HEK293 (cell line): ENCODE measurements at regions not wholly inside any gene's neighbourhood (a gene's known extent, or its start where the extent isn't known, plus 50 kb on each side); places are given as distances from the start of the nearest gene placed in this dataset.

ENCODE experiments used
- KLF9 ChIP-seq: fragments of 450-650 bp; formaldehyde crosslinking; IDR thresholded peaks from 2 replicates; pipeline ENCODE4 v1.5.1; 2016; ENCODE audit warnings: missing biosample characterization, missing genetic modification characterization, low read depth
- MEIS1 ChIP-seq: sonication (generic); formaldehyde crosslinking; IDR thresholded peaks from 2 replicates; pipeline ENCODE4 v1.8.1; 2022; ENCODE audit warnings: missing genetic modification reagents, mild to moderate bottlenecking, borderline replicate concordance
- PRDM10 ChIP-seq: fragments of 450-650 bp; formaldehyde crosslinking; IDR thresholded peaks from 2 replicates; pipeline ENCODE4 v1.5.1; 2016; ENCODE audit warnings: missing biosample characterization, missing genetic modification characterization
- ZBTB8A ChIP-seq: fragments of 450-650 bp; formaldehyde crosslinking; IDR thresholded peaks from 2 replicates; pipeline ENCODE4 v1.5.1; 2016; ENCODE audit warnings: missing biosample characterization, missing genetic modification characterization
- ZNF121 ChIP-seq: fragments of 450-650 bp; formaldehyde crosslinking; IDR thresholded peaks from 2 replicates; pipeline ENCODE4 v1.5.1; 2016; ENCODE audit warnings: missing biosample characterization, missing genetic modification characterization
- ZNF138 ChIP-seq: fragments of 450-650 bp; formaldehyde crosslinking; IDR thresholded peaks from 2 replicates; pipeline ENCODE4 v1.5.1; 2016; ENCODE audit warnings: missing biosample characterization, missing genetic modification characterization, borderline replicate concordance
- ZNF146 ChIP-seq: fragments of 450-650 bp; formaldehyde crosslinking; IDR thresholded peaks from 2 replicates; pipeline ENCODE4 v1.5.1; 2016; ENCODE audit warnings: missing biosample characterization, missing genetic modification characterization
- ZNF155 ChIP-seq: fragments of 450-650 bp; formaldehyde crosslinking; IDR thresholded peaks from 2 replicates; pipeline ENCODE4 v1.5.1; 2016; ENCODE audit warnings: missing biosample characterization, missing genetic modification characterization
- ZNF501 ChIP-seq: fragments of 450-650 bp; formaldehyde crosslinking; IDR thresholded peaks from 2 replicates; pipeline ENCODE4 v1.5.1; 2016; ENCODE audit warnings: missing biosample characterization, missing genetic modification characterization
- ZNF544 ChIP-seq: fragments of 450-650 bp; formaldehyde crosslinking; IDR thresholded peaks from 2 replicates; pipeline ENCODE4 v1.5.0; 2017; ENCODE audit warnings: missing biosample characterization, missing genetic modification characterization
- TF ChIP-seq, protein P1 (sequence below): fragments of 450-650 bp; formaldehyde crosslinking; IDR thresholded peaks from 2 replicates; pipeline ENCODE4 v1.5.1; 2016; ENCODE audit warnings: missing biosample characterization, missing genetic modification characterization
- TF ChIP-seq, protein P2 (sequence below): fragments of 450-650 bp; formaldehyde crosslinking; IDR thresholded peaks from 2 replicates; pipeline ENCODE4 v1.5.1; 2016; ENCODE audit warnings: missing biosample characterization, missing genetic modification characterization
- TF ChIP-seq, protein P3 (sequence below): fragments of 450-650 bp; formaldehyde crosslinking; IDR thresholded peaks from 2 replicates; pipeline ENCODE4 v1.5.1; 2016; ENCODE audit warnings: missing biosample characterization, missing genetic modification characterization, low read depth

GRCh38 chr4:113815826-113816225 is 54.3 kb upstream of the CAMK2D start:
- TF ChIP-seq, protein P1, sequence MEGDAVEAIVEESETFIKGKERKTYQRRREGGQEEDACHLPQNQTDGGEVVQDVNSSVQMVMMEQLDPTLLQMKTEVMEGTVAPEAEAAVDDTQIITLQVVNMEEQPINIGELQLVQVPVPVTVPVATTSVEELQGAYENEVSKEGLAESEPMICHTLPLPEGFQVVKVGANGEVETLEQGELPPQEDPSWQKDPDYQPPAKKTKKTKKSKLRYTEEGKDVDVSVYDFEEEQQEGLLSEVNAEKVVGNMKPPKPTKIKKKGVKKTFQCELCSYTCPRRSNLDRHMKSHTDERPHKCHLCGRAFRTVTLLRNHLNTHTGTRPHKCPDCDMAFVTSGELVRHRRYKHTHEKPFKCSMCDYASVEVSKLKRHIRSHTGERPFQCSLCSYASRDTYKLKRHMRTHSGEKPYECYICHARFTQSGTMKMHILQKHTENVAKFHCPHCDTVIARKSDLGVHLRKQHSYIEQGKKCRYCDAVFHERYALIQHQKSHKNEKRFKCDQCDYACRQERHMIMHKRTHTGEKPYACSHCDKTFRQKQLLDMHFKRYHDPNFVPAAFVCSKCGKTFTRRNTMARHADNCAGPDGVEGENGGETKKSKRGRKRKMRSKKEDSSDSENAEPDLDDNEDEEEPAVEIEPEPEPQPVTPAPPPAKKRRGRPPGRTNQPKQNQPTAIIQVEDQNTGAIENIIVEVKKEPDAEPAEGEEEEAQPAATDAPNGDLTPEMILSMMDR (tag by site-specific recombination) = no peak
- no peak for TF ChIP-seq ZNF155
- no peak for TF ChIP-seq ZBTB8A (tag by site-specific recombination)
- TF ChIP-seq, protein P2, sequence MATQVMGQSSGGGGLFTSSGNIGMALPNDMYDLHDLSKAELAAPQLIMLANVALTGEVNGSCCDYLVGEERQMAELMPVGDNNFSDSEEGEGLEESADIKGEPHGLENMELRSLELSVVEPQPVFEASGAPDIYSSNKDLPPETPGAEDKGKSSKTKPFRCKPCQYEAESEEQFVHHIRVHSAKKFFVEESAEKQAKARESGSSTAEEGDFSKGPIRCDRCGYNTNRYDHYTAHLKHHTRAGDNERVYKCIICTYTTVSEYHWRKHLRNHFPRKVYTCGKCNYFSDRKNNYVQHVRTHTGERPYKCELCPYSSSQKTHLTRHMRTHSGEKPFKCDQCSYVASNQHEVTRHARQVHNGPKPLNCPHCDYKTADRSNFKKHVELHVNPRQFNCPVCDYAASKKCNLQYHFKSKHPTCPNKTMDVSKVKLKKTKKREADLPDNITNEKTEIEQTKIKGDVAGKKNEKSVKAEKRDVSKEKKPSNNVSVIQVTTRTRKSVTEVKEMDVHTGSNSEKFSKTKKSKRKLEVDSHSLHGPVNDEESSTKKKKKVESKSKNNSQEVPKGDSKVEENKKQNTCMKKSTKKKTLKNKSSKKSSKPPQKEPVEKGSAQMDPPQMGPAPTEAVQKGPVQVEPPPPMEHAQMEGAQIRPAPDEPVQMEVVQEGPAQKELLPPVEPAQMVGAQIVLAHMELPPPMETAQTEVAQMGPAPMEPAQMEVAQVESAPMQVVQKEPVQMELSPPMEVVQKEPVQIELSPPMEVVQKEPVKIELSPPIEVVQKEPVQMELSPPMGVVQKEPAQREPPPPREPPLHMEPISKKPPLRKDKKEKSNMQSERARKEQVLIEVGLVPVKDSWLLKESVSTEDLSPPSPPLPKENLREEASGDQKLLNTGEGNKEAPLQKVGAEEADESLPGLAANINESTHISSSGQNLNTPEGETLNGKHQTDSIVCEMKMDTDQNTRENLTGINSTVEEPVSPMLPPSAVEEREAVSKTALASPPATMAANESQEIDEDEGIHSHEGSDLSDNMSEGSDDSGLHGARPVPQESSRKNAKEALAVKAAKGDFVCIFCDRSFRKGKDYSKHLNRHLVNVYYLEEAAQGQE (tag by site-specific recombination) = no peak
- no peak for TF ChIP-seq PRDM10 (tag by site-specific recombination)
- no peak for TF ChIP-seq MEIS1 (CRISPR knock-in tag)
- TF ChIP-seq KLF9 (tag by site-specific recombination) = no peak
- no peak for TF ChIP-seq ZNF544 (tag by site-specific recombination)
- no peak for TF ChIP-seq ZNF146 (tag by site-specific recombination)
- no peak for TF ChIP-seq ZNF138 (tag by site-specific recombination)
- TF ChIP-seq ZNF501 (tag by site-specific recombination) = no peak
- no peak for TF ChIP-seq ZNF121 (tag by site-specific recombination)
- TF ChIP-seq, protein P3, sequence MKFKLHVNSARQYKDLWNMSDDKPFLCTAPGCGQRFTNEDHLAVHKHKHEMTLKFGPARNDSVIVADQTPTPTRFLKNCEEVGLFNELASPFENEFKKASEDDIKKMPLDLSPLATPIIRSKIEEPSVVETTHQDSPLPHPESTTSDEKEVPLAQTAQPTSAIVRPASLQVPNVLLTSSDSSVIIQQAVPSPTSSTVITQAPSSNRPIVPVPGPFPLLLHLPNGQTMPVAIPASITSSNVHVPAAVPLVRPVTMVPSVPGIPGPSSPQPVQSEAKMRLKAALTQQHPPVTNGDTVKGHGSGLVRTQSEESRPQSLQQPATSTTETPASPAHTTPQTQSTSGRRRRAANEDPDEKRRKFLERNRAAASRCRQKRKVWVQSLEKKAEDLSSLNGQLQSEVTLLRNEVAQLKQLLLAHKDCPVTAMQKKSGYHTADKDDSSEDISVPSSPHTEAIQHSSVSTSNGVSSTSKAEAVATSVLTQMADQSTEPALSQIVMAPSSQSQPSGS (tag by site-specific recombination) = no peak
